Renal cortical epithelial cell (primary cell): ENCODE measurements at regions not wholly inside any gene's neighbourhood (a gene's known extent, or its start where the extent isn't known, plus 50 kb on each side); places are given as distances from the start of the nearest gene placed in this dataset.
A peak's percentile ranks its signal among the peaks of the same experiment; 100 is the strongest.

Experiments used
- DNase-seq: peaks from one replicate; pipeline ENCODE4 v3.0.0-alpha.2; 2011; ENCODE audit warnings: low read depth

GRCh38 chr2:204108781-204109295 lies 172.3 kb downstream of the ICOS start:
- DNase-seq = no peak

- DNase-seq = no peak
Measured at GRCh38 chr2:204109681-204110080, 173.1 kb downstream of the ICOS start.

DNA sequence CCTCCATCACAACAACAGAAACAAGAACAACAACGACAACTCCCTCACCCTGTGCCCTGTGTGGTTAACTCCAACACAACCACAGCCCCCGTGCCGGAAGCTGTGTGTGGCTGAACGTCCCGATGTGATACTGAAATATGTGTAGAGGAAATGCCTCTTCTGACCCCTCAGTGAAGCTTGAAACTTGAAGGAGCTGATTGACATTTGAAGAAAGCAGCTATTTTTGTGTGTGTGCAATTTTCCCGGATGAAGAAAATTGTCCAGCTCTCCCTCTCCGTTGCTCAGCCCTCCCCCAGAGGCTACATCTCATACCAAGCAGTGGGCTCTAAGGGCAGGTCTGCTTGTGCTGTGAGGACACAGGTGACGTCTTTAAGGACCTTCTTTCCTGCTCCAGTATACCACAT lies 173.8 kb downstream of the ICOS start:
- DNase-seq = peak; percentile 10

- DNase-seq = no peak
Measured at GRCh38 chr2:204110751-204111516, 174.4 kb downstream of the ICOS start.

DNA sequence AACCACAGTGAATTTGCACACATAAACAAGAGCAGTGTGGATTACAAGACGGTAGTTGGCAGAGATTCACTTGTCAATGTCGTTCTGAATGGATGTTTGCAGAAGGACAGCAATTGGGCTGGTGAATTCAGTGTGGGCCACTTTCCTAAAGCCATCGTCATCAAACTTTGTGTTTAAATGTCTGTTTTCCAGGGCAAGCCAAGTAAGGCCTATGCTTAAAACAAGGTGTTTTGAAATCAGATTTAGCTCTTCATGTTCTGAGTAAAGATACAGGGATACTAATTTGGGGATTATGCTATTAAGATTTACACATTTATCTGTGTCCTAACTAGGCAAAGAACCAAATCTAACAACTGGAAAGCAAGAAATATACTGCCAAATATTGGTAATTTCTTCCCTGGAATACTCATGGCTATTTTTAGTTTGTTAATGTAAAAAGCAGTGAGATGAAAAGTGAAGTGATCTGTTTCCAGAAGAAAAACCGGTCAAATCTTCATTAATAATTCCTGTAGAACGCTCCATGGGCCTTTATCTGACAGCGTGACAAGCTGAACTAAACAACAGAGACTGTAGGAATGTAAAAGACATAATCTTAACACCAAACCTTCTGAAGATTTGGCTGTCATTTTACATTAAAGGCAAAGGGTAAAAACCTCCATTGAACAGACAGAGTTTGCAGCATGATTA lies 175.7 kb downstream of the ICOS start:
- no peak for DNase-seq

- no peak for DNase-seq
Measured at GRCh38 chr2:204114295-204115136, 178.0 kb downstream of the ICOS start.

DNA sequence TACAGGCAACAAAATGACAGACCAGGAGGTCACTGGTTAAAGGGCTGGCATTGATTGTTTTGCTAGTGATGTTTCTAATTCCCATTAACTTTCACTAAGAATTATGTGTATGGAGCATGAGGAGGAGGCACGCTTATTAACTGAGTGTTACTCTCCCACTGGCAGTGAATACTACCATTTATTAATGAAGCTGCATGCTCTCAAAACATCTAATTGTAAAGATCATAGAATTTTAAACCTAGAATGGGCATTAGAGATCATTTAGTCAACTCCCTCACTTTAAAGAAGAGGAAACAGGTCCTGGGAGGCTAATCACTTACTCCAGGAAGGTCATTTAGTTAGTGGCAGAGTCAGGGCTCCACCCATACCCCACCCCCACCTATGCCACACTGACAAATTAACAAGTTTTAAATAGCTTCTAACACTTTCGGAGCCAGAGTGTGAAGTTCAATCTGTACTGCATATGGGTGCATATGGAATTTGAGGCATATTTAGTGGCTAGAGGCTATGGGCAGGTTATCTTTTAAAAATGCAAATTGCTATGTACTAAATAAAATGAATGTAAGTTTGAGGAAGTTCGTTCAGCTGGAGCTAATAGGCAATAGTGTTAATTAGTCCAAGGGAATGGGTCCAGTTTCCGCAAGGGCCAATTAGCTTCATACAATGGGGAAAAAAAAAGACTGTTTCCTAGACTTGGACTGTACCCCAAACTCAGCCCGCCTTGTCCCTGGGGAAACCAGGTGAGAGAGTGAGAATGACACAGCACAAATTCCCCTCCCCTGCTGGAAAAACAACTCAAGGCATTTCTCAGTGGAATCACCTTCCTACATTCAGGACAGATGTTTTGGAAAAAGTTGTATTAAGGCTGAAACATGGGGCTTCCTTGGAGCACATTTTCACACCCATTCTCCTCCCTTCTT lies 178.8 kb downstream of the ICOS start:
- DNase-seq = no peak

DNA sequence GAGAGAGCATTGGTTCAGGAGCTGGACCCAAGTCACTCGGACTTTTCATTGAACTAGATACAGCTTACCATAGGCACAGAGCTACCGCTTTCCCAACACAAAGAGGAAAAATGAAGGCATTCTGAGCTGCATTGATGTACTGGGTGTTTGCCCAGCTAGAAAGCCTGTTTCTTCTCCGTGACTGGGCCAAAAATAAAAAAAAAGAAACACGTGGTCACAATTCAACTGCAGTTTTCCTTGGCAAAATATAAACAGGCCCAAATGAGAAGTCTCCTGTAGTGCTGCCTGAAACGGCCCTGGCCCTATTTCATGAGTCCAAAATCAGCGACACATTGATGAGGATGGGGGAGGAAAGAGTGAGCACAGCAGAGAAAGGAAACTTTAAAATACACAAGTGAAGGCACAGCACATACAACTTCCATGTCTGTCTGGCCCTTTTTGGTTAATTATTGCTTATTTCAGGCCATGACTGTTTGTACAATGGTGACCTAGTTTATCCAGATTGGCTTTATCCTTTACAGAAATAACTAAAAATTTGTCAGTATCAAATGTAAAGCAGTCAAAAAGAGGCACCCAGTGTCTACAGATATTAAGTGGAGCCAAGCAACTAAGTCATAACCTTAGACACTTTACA lies 179.7 kb downstream of the ICOS start:
- DNase-seq = no peak

- DNase-seq = no peak
Measured at GRCh38 chr2:204122425-204122824, 185.9 kb downstream of the ICOS start.

DNA sequence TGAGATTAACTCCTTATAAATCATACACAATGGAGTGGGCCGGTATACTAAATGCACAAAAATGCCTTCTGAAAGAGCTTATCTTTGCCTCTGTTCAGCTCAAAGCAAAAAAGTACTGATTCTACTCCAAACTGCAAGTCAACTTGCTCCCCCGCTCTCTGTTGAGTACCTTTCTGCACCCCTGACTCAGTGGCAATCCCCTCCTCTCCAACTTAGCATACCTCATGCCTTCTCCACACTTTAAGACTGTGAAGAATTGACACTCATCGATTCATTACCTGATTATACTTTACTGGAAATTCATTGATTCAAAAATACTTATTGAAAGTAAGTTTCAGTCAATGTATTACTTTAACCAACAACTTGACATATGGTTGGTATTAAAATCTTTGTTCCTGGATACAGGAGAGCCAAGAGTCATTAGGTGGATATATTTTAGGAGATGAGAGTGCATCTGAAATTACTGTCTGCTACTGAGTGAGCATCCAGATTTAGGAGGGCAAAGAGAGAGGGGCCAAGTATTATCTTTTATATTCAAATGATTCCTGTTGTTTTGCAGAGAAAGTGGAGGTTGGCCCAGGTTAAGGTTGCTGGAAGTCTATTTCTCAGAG lies 187.7 kb downstream of the ICOS start:
- no peak for DNase-seq

DNA sequence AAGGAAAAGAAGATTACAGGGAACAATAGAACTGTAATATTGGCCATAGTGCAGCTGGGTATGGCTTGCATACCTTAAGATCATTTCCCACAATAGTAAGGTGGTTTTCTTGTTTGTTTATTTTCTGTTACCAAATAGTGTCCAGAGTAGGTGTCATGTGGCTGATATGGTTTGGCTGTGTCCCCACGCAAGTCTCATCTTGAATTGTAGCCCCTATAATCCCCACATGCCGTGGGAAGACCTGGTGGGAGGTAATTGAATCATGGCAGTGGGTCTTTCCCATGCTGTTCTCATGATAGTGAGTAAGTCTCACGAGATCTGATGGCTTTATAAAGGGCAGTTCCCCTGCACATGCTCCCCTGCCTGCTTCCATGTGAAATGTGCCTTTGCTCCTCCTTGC lies 190.1 kb downstream of the ICOS start:
- no peak for DNase-seq

GRCh38 chr2:204127238-204127637 lies 190.7 kb downstream of the ICOS start:
- peak; percentile 18 for DNase-seq

DNA sequence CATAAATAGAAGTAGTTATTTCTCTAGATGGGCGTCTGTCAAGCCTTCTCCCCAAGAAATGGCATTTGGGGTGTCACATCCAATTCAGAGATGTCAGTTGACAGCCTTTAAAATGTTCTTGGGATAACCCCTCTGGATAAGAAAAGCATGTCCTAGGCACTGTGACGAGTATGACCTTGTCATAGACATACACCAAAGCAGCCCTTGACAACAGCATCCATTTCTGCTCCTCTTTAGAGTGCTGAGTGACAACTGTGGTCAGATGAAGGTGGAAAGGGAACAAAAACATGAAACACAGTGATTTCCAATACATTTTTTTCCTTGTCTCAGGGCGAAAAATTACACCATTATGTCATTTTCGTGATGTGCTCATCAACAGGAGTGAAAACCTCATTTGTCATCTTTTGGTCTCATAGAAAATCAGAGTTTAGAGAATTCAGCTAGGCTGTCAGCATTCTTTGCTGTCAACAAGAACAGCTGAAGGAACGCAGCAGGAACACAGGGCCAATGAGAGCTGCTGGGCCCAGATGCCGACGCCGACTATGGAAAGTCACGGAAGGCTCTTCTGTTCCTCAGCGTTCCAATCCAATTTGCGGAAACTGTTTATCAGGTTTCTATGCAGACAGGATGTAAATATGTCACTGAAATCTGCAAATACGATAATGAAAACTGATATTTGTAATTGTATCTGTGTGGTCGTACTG lies 193.2 kb downstream of the ICOS start:
- no peak for DNase-seq

- DNase-seq = no peak
Measured at GRCh38 chr2:204131621-204132020, 195.1 kb downstream of the ICOS start.

DNA sequence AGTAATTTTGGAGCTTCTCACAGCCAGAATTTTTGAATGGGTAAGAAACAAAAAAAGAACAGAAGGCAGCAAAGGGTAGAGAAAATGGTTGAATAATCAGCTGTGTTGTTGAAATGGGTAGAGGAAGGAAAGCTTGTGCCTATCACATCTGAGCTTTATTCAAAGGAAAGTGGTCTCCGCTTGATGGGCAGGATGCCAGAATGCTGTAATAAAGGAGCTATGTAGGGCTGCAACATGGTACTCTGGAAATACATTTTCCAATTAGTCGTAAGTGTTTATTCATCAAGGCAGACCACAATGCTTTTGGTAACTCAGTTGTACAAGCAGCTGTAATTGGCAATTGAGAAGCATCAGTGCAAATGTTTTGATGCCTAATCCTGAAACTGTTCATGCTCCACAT lies 196.9 kb downstream of the ICOS start:
- DNase-seq = no peak

GRCh38 chr2:204134421-204134820 lies 197.9 kb downstream of the ICOS start:
- no peak for DNase-seq

GRCh38 chr2:204135752-204136151 lies 199.2 kb downstream of the ICOS start:
- no peak for DNase-seq

DNA sequence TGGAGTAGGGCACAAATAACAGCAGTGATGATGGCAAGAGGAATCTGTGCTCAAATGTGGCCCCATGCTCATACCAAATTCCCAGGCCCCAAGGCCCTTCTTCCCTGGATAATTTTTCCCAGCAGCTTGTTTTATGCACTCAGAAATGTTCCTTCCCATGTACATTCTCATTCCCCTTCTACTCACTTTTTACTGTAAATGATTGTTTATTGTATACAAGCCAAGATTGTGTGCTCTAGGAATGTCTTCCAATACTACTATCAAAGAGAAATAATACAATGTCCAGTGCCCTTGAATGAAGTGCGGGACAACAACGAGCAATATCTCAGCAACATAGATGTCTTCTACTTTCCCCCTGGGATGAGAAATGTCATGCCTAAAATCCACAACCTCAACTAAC lies 201.6 kb downstream of the ICOS start:
- no peak for DNase-seq

DNA sequence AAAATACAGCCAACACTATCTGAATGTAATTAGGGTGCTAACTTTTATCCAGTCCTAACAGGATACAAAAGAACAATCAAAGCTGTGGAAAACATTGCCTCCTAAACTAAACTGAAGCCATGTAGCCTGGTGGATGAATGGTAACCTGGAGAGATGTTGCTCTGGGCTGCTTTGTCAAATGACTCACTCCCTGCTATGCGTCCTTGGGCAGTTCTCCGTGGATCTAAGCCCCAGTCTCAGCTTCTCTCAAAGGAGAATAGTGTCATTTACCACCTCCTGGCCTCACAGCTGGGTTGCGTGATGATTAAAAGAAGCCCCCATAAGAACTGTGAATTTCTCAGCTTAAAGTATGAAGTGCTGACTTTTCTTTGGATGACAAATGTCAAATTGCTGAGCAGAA lies 203.7 kb downstream of the ICOS start:
- DNase-seq = no peak
